HG03575 (cell line): ENCODE measurements at regions not wholly inside any gene's neighbourhood (a gene's known extent, or its start where the extent isn't known, plus 50 kb on each side); places are given as distances from the start of the nearest gene placed in this dataset.
"Not testable (repeated sequence)": the region's sequence is repeated elsewhere in the genome, so short reads cannot be mapped to it uniquely, and the experiment has no call there.

Source experiments
- ATAC-seq: cut with Tn5 transposase; IDR thresholded peaks from one replicate; pipeline ENCODE4 v1.9.1; 2021; ENCODE audit not compliant: unreplicated experiment, insufficient number of reproducible peaks, low FRiP score; ENCODE audit errors: extremely low read depth

- ATAC-seq = no peak
Measured at GRCh38 chr15:94858011-94858410, 626.6 kb downstream of the MCTP2 start.

GRCh38 chr15:94858449-94858848, 627.1 kb downstream of the MCTP2 start:
- no peak for ATAC-seq

- ATAC-seq = no peak
Measured at GRCh38 chr15:94858920-94859319, 627.6 kb downstream of the MCTP2 start.

GRCh38 chr15:94864600-94864999, 633.2 kb downstream of the MCTP2 start:
- ATAC-seq = no peak

DNA sequence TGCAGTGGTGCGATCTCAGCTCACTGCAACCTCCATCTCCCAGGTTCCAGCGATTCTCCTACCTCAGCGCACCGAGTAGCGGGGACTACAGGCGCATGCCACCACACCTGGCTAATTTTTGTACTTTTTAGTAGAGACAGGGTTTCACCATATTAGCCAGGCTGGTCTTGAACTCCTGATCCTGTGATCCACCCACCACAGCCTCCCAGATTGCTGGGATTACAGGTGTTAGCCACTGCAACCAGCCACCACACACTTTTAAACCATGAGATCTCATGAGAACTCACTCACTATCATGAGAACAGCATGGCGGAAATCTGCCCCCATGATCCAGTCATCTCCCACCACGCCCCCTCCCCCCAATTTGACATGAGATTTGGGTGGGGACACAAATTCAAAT, 636.9 kb downstream of the MCTP2 start:
- ATAC-seq = not testable (repeated sequence)

GRCh38 chr15:94875550-94875949, 644.2 kb downstream of the MCTP2 start:
- ATAC-seq = no peak

- ATAC-seq = no peak
Measured at GRCh38 chr15:94877833-94878232, 646.5 kb downstream of the MCTP2 start.

GRCh38 chr15:94882071-94882712, 650.8 kb downstream of the MCTP2 start:
- no peak for ATAC-seq

- no peak for ATAC-seq
Measured at GRCh38 chr15:94887391-94887790, 656.0 kb downstream of the MCTP2 start.

- no peak for ATAC-seq
Measured at GRCh38 chr15:94889153-94889552, 657.8 kb downstream of the MCTP2 start.

DNA sequence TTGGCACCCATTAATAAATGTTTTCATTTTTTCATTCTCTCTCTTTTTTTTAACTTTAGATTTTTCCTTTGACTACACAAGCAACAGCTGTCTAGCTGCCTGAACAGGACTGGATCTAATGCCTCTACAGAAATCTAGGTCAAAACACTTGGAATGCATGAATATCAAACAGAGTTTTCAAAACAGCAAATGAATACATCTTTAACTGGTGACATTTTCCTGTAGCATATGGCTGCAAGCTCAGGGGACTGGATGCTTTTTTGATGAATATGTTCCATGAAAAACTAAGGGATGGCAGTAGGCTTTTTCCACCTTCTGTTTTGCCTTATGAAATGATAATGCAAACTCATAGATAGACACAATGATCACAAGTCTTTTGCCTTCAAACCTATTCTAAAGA, 661.7 kb downstream of the MCTP2 start:
- ATAC-seq = no peak

DNA sequence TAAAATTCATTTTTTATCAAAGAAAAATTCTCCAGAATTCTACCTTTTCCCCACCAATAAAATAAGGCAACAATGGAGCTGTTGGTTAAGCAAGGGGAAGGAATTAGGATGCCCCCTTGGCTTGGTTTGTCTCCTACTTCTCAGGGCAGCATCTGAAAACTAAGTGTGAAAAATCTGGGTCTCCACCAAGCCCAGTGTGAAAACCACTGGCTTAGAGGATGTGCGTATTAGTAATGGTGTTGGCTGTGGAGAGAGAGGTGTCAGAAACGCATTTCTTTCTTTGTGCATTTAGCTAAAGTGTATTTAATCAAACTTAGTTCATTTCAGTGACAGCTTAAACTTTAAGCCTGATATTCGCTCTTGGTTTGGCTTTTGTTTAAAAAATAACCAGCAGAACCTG, 662.7 kb downstream of the MCTP2 start:
- ATAC-seq = no peak

- ATAC-seq = no peak
Measured at GRCh38 chr15:94909510-94909909, 678.1 kb downstream of the MCTP2 start.

DNA sequence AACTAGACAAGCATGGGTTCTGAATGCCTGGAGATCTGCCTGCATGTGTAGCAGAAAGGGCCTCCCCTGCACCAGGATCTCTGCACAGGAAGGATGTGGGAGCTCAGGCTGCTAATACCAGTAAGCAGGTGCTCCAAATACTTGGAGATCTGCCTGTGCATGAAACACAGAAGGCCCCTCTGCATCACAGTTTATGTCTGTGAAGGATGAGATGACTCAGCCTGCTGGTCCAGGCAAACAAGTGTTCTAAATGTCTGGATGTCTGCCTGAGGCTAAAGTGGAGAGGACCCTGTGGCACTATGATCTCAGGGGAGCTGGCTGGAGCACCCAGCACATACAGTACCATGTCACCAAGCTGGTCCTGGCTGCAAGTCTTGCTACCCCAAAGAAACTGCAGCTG, 678.8 kb downstream of the MCTP2 start:
- no peak for ATAC-seq

GRCh38 chr15:94912760-94913159, 681.4 kb downstream of the MCTP2 start:
- ATAC-seq = no peak

DNA sequence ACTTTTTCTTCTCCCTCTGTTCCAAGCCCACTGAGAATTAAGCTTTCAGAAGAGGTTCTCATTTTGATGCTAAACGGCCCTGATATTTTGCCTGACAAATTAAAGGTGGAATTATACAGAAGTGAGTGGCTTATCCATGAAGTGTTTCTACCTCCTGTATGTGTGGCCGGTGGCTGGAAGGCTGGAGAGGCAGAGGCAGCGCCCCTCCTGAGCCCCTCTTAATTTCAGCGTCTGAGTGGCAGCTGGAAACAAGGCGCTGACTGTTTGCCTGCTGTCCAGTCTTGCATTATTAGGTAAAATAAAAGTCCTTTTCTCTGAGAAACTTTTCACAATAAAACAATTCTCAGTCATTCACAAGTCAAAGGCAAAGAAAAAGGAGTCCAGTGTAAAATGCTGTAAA, 685.7 kb downstream of the MCTP2 start:
- ATAC-seq = no peak

- ATAC-seq = no peak
Measured at GRCh38 chr15:94921936-94922335, 690.6 kb downstream of the MCTP2 start.

GRCh38 chr15:94924057-94924456, 692.7 kb downstream of the MCTP2 start:
- no peak for ATAC-seq

DNA sequence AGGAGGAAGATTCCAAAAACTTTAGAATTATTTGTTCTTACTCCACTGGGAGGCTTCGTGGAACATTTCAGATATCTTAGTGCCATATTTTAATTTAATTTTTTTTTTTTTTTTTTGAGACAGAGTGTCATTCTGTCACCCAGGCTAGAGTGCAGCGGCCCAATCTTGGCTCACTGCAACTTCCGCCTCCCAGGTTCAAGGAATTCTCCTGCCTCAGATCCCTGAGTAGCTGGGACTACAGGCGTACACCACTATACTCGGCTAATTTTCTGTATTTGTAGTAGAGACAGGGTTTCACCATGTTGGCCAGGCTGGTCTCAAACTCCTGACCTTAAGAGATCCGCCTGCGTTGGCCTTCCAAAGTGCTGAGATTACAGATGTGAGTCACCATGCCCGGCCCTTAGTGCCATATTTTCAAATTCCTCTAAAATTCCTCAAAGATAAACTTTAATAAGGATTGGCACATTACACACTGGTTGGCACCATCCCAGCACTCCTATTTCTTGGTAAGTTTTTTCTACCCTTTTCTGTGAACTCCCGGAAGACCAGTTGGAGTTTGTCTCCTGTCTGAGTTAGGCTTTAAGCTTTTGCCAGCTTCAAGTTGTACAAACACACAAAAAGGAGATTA, 693.7 kb downstream of the MCTP2 start:
- no peak for ATAC-seq

DNA sequence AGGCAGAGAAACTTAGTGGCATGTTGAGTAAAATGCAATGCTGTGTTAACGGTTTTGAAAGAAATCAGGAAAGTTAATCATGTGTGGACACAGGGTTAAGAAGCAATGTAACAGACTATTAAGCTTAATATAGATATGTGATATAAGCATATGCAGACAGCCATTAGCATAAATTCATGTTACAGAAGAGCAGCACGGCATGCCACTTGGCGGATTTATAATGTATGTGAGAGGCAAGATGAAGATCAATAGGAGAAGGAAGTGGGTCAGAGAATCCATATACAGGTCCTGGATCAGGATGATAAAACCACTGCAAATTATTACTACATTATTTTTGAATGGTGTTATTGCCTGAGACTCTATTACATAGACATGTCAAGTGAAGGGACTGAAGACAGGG, 694.3 kb downstream of the MCTP2 start:
- ATAC-seq = no peak

GRCh38 chr15:94927003-94927402, 695.6 kb downstream of the MCTP2 start:
- ATAC-seq = no peak
